ENCODE measurements at regions not wholly inside any gene's neighbourhood (a gene's known extent, or its start where the extent isn't known, plus 50 kb on each side); places are given as distances from the start of the nearest gene placed in this dataset.

- no peak for TF ChIP-seq CTCF (IDR thresholded peaks at IDR 0.05; ENCODE audit: low read depth, low read length, missing control alignments)
- no peak for DNase-seq (ENCODE audit: extremely low read depth, low read depth)
- no peak overlapping the region for H3K4me3 ChIP-seq (replicated peaks; ENCODE audit: low read depth, low read length)
Measured at GRCh38 chr12:39138268-39138667, 232.9 kb upstream of the CPNE8 start.

- no peak for TF ChIP-seq CTCF (IDR thresholded peaks at IDR 0.05; ENCODE audit: low read depth, low read length, missing control alignments)
- DNase-seq (ENCODE audit: extremely low read depth, low read depth): no peak
- H3K4me3 ChIP-seq (replicated peaks; ENCODE audit: low read depth, low read length): no peak overlapping the region
Measured at GRCh38 chr12:39127401-39127800, 222.0 kb upstream of the CPNE8 start.

- DNase-seq (ENCODE audit: extremely low read depth, low read depth): no peak
- H3K4me3 ChIP-seq (replicated peaks; ENCODE audit: low read depth, low read length): no peak overlapping the region
- TF ChIP-seq CTCF (IDR thresholded peaks at IDR 0.05; ENCODE audit: low read depth, low read length, missing control alignments): no peak
Measured at GRCh38 chr12:39125566-39125965, 220.2 kb upstream of the CPNE8 start.

- no peak for TF ChIP-seq CTCF (IDR thresholded peaks at IDR 0.05; ENCODE audit: low read depth, low read length, missing control alignments)
- no peak for DNase-seq (ENCODE audit: extremely low read depth, low read depth)
- no peak overlapping the region for H3K4me3 ChIP-seq (replicated peaks; ENCODE audit: low read depth, low read length)
Measured at GRCh38 chr12:39124768-39125167, 219.4 kb upstream of the CPNE8 start.

GRCh38 chr12:39123580-39124253 is 218.3 kb upstream of the CPNE8 start:
- H3K4me3 ChIP-seq (replicated peaks; ENCODE audit: low read depth, low read length): no peak overlapping the region
- DNase-seq (ENCODE audit: extremely low read depth, low read depth): no peak
- TF ChIP-seq CTCF (IDR thresholded peaks at IDR 0.05; ENCODE audit: low read depth, low read length, missing control alignments): no peak

- no peak for DNase-seq (ENCODE audit: extremely low read depth, low read depth)
- H3K4me3 ChIP-seq (replicated peaks; ENCODE audit: low read depth, low read length): no peak overlapping the region
- TF ChIP-seq CTCF (IDR thresholded peaks at IDR 0.05; ENCODE audit: low read depth, low read length, missing control alignments): no peak
Measured at GRCh38 chr12:39122562-39123204, 217.3 kb upstream of the CPNE8 start.

All from HFF-Myc (cell line).